HCT116 (cell line): ENCODE measurements at regions not wholly inside any gene's neighbourhood (a gene's known extent, or its start where the extent isn't known, plus 50 kb on each side); places are given as distances from the start of the nearest gene placed in this dataset.

ENCODE experiments used
- ATAC-seq: fragments of 200-7000 bp; cut with Tn5 transposase; 2 replicates; pipeline ENCODE4 v1.9.1; 2020; ENCODE audit warnings: mild to moderate bottlenecking, moderate library complexity
- BruUV-seq: library from RNA; stranded (reverse); fragments of 400-500 nt; replicated peaks from 2 replicates; lab custom pipeline; 2021; lab: Mats Ljungman, UMichigan
- CTCF ChIA-PET: fragments of 300-600 bp; sonication (Branson Sonifier 250); formaldehyde crosslinking; loops from one replicate; lab custom pipeline; 2021; ENCODE audit warnings: antibody characterized with exemption; lab: Charles Lee
- POLR2A ChIA-PET: fragments of 300-600, 350-600 bp; sonication (Branson Sonifier 250); formaldehyde crosslinking; loops from one replicate; lab custom pipeline; 2021; ENCODE audit warnings: antibody characterized with exemption; lab: Charles Lee
- RAD21 ChIA-PET, 2 experiments: fragments of 300-600 bp; sonication (Branson Sonifier 250); formaldehyde crosslinking; loops; one replicate each; lab custom pipeline; 2023; ENCODE audit warnings: low total read pairs in 2 of 2; ENCODE audit not compliant: uncharacterized antibody in 2 of 2, unreplicated experiment in 2 of 2, low non-redundant PET in 1 of 2; lab: Charles Lee
- DNase-seq: peaks from one replicate; pipeline ENCODE4 v3.0.0-alpha.2; 2010; ENCODE audit warnings: low read depth, low spot score
- H2AFZ ChIP-seq: fragments of 200-600 bp; shearing (Covaris generic), sonication (generic); 2 replicates; pipeline ENCODE4 v1.6.1; 2017; ENCODE audit warnings: low read depth, mixed run types, mixed read lengths, antibody characterized with exemption, low read length; ENCODE audit not compliant: poor library complexity, severe bottlenecking
- H3K27ac ChIP-seq: 2 replicates; pipeline ENCODE4 v1.5.1; 2012; ENCODE audit warnings: low read depth, low read length
- H3K27me3 ChIP-seq: fragments of 200-600 bp; sonication (generic); 2 replicates; pipeline ENCODE4 v1.6.1; 2016; ENCODE audit warnings: mixed run types, low read length, mixed read lengths; ENCODE audit not compliant: insufficient read depth
- H3K36me3 ChIP-seq, 2 experiments: fragments of 200-500 bp in 1 of 2; fragments of 200-600 bp in 1 of 2; sonication (Bioruptor generic) in 1 of 2; sonication (generic) in 1 of 2; 2 replicates each; pipeline versions ENCODE4 v1.5.1 to v1.6.1; 2014 to 2016; ENCODE audit warnings: low read length in 2 of 2, inconsistent platforms in 1 of 2, mixed read lengths in 1 of 2, mixed run types in 1 of 2; ENCODE audit not compliant: insufficient read depth in 2 of 2, control insufficient read depth in 1 of 2
- H3K4me1 ChIP-seq, 2 experiments: fragments of 200-600 bp in 1 of 2; sonication (generic) in 1 of 2; 2 replicates each; pipeline versions ENCODE4 v1.5.1 to v1.6.1; 2012 to 2017; ENCODE audit warnings: low read length in 2 of 2, inconsistent platforms in 1 of 2, mild to moderate bottlenecking in 1 of 2, mixed read lengths in 1 of 2, mixed run types in 1 of 2, moderate library complexity in 1 of 2; ENCODE audit not compliant: insufficient read depth in 2 of 2, control insufficient read depth in 1 of 2
- H3K4me2 ChIP-seq: fragments of 200-600 bp; sonication (generic); 2 replicates; pipeline ENCODE4 v1.6.1; 2017; ENCODE audit warnings: mixed run types, low read length, mixed read lengths
- H3K4me3 ChIP-seq, 2 experiments: fragments of 200-600 bp in 1 of 2; sonication (generic) in 1 of 2; replicated peaks in 1 of 2; 2 replicates each; pipeline ENCODE4 v1.5.1; 2011 to 2016; ENCODE audit warnings: low read length in 2 of 2, control low read depth in 1 of 2, low read depth in 1 of 2, mild to moderate bottlenecking in 1 of 2, mixed read lengths in 1 of 2, mixed run types in 1 of 2
- H3K79me2 ChIP-seq: fragments of 200-600 bp; sonication (generic); 2 replicates; pipeline ENCODE4 v1.6.1; 2017; ENCODE audit warnings: mild to moderate bottlenecking, mixed run types, low read length, moderate library complexity, mixed read lengths; ENCODE audit not compliant: insufficient read depth
- H3K9ac ChIP-seq: fragments of 200-600 bp; sonication (generic); 2 replicates; pipeline ENCODE4 v1.6.1; 2016; ENCODE audit warnings: low read length, mixed read lengths
- H3K9me2 ChIP-seq: fragments of 200-600 bp; sonication (generic), shearing (Covaris generic); 2 replicates; pipeline ENCODE4 v1.6.1; 2017; ENCODE audit warnings: mixed run types, mild to moderate bottlenecking, moderate library complexity; ENCODE audit not compliant: insufficient read depth
- H3K9me3 ChIP-seq, 2 experiments: fragments of 200-500 bp in 1 of 2; fragments of 200-600 bp in 1 of 2; sonication (Bioruptor generic) in 1 of 2; sonication (generic) in 1 of 2; 2 replicates each; pipeline ENCODE4 v1.6.1; 2014 to 2017; ENCODE audit warnings: low read length in 2 of 2, mixed read lengths in 2 of 2, inconsistent platforms in 1 of 2, low read depth in 1 of 2, mild to moderate bottlenecking in 1 of 2, mixed run types in 1 of 2, moderate library complexity in 1 of 2; ENCODE audit not compliant: control insufficient read depth in 1 of 2, insufficient read depth in 1 of 2
- H4K20me1 ChIP-seq: fragments of 200-600 bp; sonication (generic), shearing (Covaris generic); 2 replicates; pipeline ENCODE4 v1.6.1; 2017; ENCODE audit warnings: mixed run types, mild to moderate bottlenecking, moderate library complexity; ENCODE audit not compliant: insufficient read depth
- CEBPB ChIP-seq: IDR thresholded peaks from 2 replicates; pipeline ENCODE4 v1.6.1; 2012; ENCODE audit warnings: low read depth
- EGR1 ChIP-seq: IDR thresholded peaks from 2 replicates; pipeline ENCODE4 v1.6.1; 2012; ENCODE audit warnings: low read depth
- ELF1 ChIP-seq: IDR thresholded peaks from 2 replicates; pipeline ENCODE4 v1.6.1; 2012; ENCODE audit warnings: low read depth, borderline replicate concordance
- FOSL1 ChIP-seq: IDR thresholded peaks from 2 replicates; pipeline ENCODE4 v1.6.1; 2012; ENCODE audit warnings: low read depth
- JUND ChIP-seq: IDR thresholded peaks from 2 replicates; pipeline ENCODE4 v1.6.1; 2012
- POLR2AphosphoS5 ChIP-seq: IDR thresholded peaks from 2 replicates; pipeline ENCODE4 v1.6.1; 2011; ENCODE audit warnings: mild to moderate bottlenecking, low read depth, low read length, moderate library complexity
- RAD21 ChIP-seq: IDR thresholded peaks from 2 replicates; pipeline ENCODE4 v1.6.1; 2012; ENCODE audit warnings: low read depth, mild to moderate bottlenecking
- SIN3A ChIP-seq: IDR thresholded peaks from 2 replicates; pipeline ENCODE4 v1.6.1; 2012; ENCODE audit warnings: low read depth
- SRF ChIP-seq: IDR thresholded peaks from 2 replicates; pipeline ENCODE4 v1.6.1; 2012; ENCODE audit warnings: low read depth
- TCF7L2 ChIP-seq: IDR thresholded peaks from 2 replicates; pipeline ENCODE4 v1.7.0; 2011; ENCODE audit warnings: borderline replicate concordance, inconsistent platforms; ENCODE audit not compliant: insufficient read depth, insufficient read length; ENCODE audit errors: extremely low read depth
- ZFX ChIP-seq: fragments of 450-650 bp; IDR thresholded peaks from 2 replicates; pipeline ENCODE4 v1.6.1; 2017
- ZNF274 ChIP-seq: fragments of 200-500 bp; sonication (Bioruptor generic); IDR thresholded peaks from 2 replicates; pipeline ENCODE4 v1.6.1; 2014; ENCODE audit warnings: mild to moderate bottlenecking, low read depth, low read length, inconsistent platforms
- intact Hi-C: fragments of 100-400 bp; cut with micrococcal nuclease; formaldehyde crosslinking; loops from 2 replicates; pipeline ENCODE4 v1.10.0; 2022
- TF ChIP-seq, protein P1 (sequence below): IDR thresholded peaks from 2 replicates; pipeline ENCODE4 v1.6.1; 2011; ENCODE audit warnings: mild to moderate bottlenecking, low read length, moderate library complexity; ENCODE audit not compliant: insufficient replicate concordance; ENCODE audit errors: extremely low read depth
- TF ChIP-seq, protein P2 (sequence below): IDR thresholded peaks from 2 replicates; pipeline ENCODE4 v1.6.1; 2012
- TF ChIP-seq, protein P3 (sequence below), 3 experiments: fragments of 200-600 bp in 1 of 3; sonication (generic) in 1 of 3; IDR thresholded peaks in 2 of 3; conservative IDR thresholded peaks in 1 of 3; 2 replicates each; pipeline ENCODE4 v1.5.1; 2012 to 2017; ENCODE audit warnings: low read depth in 2 of 3, low read length in 2 of 3, antibody characterized with exemption in 1 of 3, borderline replicate concordance in 1 of 3, control low read depth in 1 of 3, mild to moderate bottlenecking in 1 of 3, mixed read lengths in 1 of 3, mixed run types in 1 of 3, moderate library complexity in 1 of 3; ENCODE audit not compliant: insufficient read depth in 1 of 3

DNA sequence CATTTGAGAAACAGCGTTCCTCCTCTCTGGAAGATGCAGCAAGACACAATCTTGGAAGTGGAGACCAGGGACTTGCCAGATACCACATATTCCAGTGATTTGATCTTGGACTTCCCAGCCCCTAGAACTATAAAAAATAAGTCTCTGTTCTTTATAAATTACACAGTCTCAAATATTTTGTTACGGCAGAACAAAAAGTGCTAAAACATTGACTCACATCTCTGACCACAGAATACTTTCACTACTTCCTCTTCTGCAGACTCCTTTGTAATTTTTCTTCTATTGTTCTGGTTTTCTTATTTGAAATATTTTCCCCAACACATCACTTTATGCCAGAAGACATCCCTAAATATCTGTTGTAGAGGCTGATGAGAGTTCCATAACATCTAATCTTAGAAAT, 706.1 kb upstream of the CDH18 start (continued):
- TF ChIP-seq ELF1 (no peak), SIN3A (no peak), EGR1 (no peak), JUND (no peak), ZNF274 (no peak), POLR2AphosphoS5 (no peak), TCF7L2 (no peak)
- TF ChIP-seq, protein P1, sequence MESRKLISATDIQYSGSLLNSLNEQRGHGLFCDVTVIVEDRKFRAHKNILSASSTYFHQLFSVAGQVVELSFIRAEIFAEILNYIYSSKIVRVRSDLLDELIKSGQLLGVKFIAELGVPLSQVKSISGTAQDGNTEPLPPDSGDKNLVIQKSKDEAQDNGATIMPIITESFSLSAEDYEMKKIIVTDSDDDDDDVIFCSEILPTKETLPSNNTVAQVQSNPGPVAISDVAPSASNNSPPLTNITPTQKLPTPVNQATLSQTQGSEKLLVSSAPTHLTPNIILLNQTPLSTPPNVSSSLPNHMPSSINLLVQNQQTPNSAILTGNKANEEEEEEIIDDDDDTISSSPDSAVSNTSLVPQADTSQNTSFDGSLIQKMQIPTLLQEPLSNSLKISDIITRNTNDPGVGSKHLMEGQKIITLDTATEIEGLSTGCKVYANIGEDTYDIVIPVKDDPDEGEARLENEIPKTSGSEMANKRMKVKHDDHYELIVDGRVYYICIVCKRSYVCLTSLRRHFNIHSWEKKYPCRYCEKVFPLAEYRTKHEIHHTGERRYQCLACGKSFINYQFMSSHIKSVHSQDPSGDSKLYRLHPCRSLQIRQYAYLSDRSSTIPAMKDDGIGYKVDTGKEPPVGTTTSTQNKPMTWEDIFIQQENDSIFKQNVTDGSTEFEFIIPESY, result no peak
- TF ChIP-seq, protein P2, sequence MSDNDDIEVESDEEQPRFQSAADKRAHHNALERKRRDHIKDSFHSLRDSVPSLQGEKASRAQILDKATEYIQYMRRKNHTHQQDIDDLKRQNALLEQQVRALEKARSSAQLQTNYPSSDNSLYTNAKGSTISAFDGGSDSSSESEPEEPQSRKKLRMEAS, result no peak

DNA sequence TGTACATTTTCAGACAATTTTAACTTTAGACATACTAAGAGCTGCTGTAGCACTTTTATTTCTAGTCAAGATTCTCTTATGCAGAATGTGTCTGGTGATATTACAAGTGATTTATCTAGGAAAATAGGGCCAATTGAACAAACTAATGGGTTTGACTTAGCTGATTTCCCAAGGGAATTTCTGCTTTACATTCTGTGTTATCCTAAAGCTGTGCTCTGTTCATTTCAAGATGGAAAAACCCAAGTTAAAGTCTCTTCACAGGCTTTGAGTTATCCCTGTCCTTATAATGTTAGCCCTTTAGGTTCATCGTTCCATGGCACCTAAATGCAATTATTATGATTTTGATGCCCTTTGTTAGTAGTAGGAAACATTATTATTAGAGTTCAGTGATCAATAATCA, 704.9 kb upstream of the CDH18 start:
- Histone ChIP-seq H3K9ac (no peak overlapping the region), H3K4me2 (no peak overlapping the region), H3K79me2 (no peaks in the 10 kb centered on the region), H3K9me2 (no peaks in the 10 kb centered on the region), H3K4me3 (no peak overlapping the region), H3K27ac (no peak overlapping the region), H4K20me1 (no peaks in the 10 kb centered on the region), H2AFZ (no peak overlapping the region), H3K4me1 (no peaks in the 10 kb centered on the region), H3K9me3 (peaks cover 4 to 30% of the 10 kb centered on the region in 2 experiments; a peak in 3 of 4 replicates), H3K36me3 (no peaks in the 10 kb centered on the region), H3K27me3 (no peaks in the 10 kb centered on the region)
- RAD21 ChIA-PET, result no interaction called here
- CTCF ChIA-PET, result no interaction called here
- intact Hi-C loops, result no loop called here
- no peak for ATAC-seq
- DNase-seq, result no peak
- no TSS peak for BruUV-seq
- POLR2A ChIA-PET, result no interaction called here
- TF ChIP-seq ZNF274 (no peak), CEBPB (no peak), SRF (no peak), ZFX (no peak), ELF1 (no peak), RAD21 (no peak), FOSL1 (no peak), TCF7L2 (no peak)
- TF ChIP-seq, protein P3, sequence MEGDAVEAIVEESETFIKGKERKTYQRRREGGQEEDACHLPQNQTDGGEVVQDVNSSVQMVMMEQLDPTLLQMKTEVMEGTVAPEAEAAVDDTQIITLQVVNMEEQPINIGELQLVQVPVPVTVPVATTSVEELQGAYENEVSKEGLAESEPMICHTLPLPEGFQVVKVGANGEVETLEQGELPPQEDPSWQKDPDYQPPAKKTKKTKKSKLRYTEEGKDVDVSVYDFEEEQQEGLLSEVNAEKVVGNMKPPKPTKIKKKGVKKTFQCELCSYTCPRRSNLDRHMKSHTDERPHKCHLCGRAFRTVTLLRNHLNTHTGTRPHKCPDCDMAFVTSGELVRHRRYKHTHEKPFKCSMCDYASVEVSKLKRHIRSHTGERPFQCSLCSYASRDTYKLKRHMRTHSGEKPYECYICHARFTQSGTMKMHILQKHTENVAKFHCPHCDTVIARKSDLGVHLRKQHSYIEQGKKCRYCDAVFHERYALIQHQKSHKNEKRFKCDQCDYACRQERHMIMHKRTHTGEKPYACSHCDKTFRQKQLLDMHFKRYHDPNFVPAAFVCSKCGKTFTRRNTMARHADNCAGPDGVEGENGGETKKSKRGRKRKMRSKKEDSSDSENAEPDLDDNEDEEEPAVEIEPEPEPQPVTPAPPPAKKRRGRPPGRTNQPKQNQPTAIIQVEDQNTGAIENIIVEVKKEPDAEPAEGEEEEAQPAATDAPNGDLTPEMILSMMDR (IDR thresholded peaks at IDR 0.05 in 2 of 3, conservative IDR thresholded peaks at IDR 0.05 in 1 of 3; ENCODE audit: borderline replicate concordance in 1 of 3, insufficient read depth in 1 of 3, low read depth in 2 of 3, low read length in 2 of 3), result no peak
- TF ChIP-seq, protein P2, result no peak
